ENCODE measurements at regions not wholly inside any gene's neighbourhood (a gene's known extent, or its start where the extent isn't known, plus 50 kb on each side); places are given as distances from the start of the nearest gene placed in this dataset.

DNA sequence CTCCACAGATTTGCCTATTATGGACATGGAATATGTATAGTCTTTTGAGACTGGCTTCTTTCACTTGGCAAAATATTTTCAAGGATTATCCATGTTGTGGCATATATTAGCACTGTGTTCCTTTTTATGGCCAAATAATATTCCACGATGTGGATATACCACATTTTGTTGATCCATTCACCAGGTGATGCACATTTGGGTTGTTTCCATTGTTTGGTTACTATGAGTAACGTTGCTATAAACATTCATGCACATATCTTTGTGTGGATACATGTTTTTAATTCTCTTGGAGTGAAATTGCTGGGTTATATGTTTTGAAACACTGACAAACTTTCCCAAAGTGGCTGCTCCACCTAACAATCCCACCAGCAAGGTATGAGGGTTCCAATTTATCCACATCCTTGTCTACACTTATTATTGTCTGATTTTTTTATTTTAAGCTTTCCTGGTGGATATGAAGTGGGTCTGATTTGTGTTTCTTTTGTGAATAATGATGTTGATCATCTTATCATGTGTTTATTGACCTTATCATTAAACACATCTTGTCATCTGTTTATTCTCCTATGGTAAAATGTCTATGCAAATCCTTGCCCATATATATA lies 116.2 kb upstream of the FRMD6 start:
- TF ChIP-seq POLR2A (IDR thresholded peaks at IDR 0.05; ENCODE audit: low read depth, low read length) (no peak), SPI1 (IDR thresholded peaks at IDR 0.05; ENCODE audit: low read depth, low read length) (no peak), POLR2AphosphoS5 (IDR thresholded peaks at IDR 0.05; ENCODE audit: low read depth, low read length) (no peak), POU2F2 (IDR thresholded peaks at IDR 0.05; ENCODE audit: low read depth, low read length) (no peak), PAX5 (IDR thresholded peaks at IDR 0.05; ENCODE audit: insufficient read depth, low read length, severe bottlenecking) (no peak), TAF1 (IDR thresholded peaks at IDR 0.05; ENCODE audit: low read depth, low read length) (no peak)
- no peak for FAIRE-seq
- DNase-seq (ENCODE audit: insufficient read length, low spot score): no peak

DNA sequence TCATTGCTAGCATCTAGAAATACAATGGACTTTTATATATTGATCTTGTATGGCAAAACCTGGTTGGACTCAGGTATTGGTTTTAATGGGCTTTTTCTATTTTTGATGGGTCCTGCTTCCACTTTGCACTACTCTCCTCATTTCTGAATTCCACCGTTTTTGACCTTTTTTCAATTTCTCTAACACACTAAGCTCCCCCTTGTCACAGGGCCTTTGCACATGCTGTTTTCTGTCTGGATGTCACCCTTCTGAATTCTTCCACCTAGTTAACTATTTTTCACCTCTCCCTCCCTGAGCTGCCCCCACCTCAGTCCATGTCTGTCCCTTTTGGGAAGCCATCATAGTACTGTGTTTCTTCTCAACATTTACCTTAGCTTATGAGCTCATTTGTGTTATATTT lies 112.7 kb upstream of the FRMD6 start:
- DNase-seq (ENCODE audit: insufficient read length, low spot score) (no peak), FAIRE-seq (no peak)
- TF ChIP-seq POU2F2 (IDR thresholded peaks at IDR 0.05; ENCODE audit: low read depth, low read length) (no peak), PAX5 (IDR thresholded peaks at IDR 0.05; ENCODE audit: insufficient read depth, low read length, severe bottlenecking) (no peak), TAF1 (IDR thresholded peaks at IDR 0.05; ENCODE audit: low read depth, low read length) (no peak), SPI1 (IDR thresholded peaks at IDR 0.05; ENCODE audit: low read depth, low read length) (no peak), POLR2A (IDR thresholded peaks at IDR 0.05; ENCODE audit: low read depth, low read length) (no peak), POLR2AphosphoS5 (IDR thresholded peaks at IDR 0.05; ENCODE audit: low read depth, low read length) (no peak)

DNA sequence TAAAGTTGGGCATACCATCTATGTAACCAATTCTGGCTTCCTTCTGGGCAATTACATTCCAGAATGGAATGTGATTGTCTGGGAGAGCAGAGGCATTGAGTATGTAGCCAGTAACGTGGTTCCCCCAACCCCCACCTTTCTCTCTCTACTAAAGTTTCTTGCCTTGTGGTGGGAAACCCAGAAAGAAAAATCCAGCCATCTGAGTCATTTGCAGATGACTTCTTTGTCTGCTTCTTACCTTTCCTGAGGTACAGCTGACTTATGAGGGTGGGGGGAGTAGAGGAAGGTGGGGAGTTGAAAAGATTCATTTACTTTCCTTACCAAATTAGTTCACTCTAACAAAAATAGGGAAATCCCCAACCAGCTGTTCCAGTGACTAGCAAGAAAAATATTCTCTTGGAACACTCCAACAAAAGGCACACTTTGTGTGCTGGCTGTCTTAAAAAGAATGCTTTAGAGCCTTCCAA lies 112.1 kb upstream of the FRMD6 start:
- no peak for FAIRE-seq

DNA sequence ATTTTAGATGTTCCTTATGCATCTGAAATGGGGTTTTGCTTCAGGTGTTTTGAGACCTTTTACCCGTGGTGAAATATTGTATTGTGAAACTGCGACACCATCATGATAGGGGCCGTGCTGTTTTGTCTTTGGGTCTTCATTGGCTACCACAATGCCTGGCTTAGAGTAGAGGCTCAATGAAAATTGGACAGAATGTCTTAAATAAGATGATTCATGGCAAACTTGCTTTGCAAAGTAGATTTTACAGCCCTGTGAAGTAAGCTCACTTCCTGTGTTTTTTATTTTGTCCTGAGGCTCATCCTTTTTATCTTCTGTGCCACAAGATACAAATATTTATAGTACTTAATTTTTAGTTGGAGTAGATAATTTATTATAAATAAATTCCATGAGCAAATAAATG lies 111.3 kb upstream of the FRMD6 start:
- TF ChIP-seq PAX5 (IDR thresholded peaks at IDR 0.05; ENCODE audit: insufficient read depth, low read length, severe bottlenecking): no peak
- TF ChIP-seq POLR2AphosphoS5 (IDR thresholded peaks at IDR 0.05; ENCODE audit: low read depth, low read length): no peak
- no peak for TF ChIP-seq SPI1 (IDR thresholded peaks at IDR 0.05; ENCODE audit: low read depth, low read length)
- TF ChIP-seq TAF1 (IDR thresholded peaks at IDR 0.05; ENCODE audit: low read depth, low read length): no peak
- TF ChIP-seq POU2F2 (IDR thresholded peaks at IDR 0.05; ENCODE audit: low read depth, low read length): no peak
- no peak for TF ChIP-seq POLR2A (IDR thresholded peaks at IDR 0.05; ENCODE audit: low read depth, low read length)
- FAIRE-seq (no peak), DNase-seq (ENCODE audit: insufficient read length, low spot score) (no peak)

More for the DNA sequence above, 112.1 kb upstream of the FRMD6 start:
- no peak for DNase-seq (ENCODE audit: insufficient read length, low spot score)
- TF ChIP-seq POLR2AphosphoS5 (IDR thresholded peaks at IDR 0.05; ENCODE audit: low read depth, low read length) (no peak), TAF1 (IDR thresholded peaks at IDR 0.05; ENCODE audit: low read depth, low read length) (no peak), POU2F2 (IDR thresholded peaks at IDR 0.05; ENCODE audit: low read depth, low read length) (no peak), SPI1 (IDR thresholded peaks at IDR 0.05; ENCODE audit: low read depth, low read length) (no peak), POLR2A (IDR thresholded peaks at IDR 0.05; ENCODE audit: low read depth, low read length) (no peak), PAX5 (IDR thresholded peaks at IDR 0.05; ENCODE audit: insufficient read depth, low read length, severe bottlenecking) (no peak)

DNA sequence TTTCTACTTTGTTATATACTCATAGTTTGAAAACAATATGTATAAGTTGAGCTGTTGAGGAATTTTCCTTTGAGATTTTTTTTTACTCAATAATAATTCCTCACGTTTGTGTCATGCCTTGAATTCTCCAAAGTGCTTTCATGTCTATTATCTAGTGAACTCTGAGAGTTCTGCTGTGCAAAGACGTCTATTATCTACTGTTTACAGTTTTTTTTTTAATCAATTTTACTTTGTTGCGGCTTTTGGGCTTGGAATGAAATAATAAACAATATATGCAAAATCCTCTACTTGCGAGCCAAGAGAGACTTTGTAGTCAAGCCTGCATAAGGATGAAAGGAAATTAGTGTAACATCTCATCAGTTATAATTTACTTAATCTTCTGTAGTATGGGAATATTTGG lies 107.2 kb upstream of the FRMD6 start:
- no peak for DNase-seq (ENCODE audit: insufficient read length, low spot score)
- no peak for FAIRE-seq
- TF ChIP-seq POLR2AphosphoS5 (IDR thresholded peaks at IDR 0.05; ENCODE audit: low read depth, low read length) (no peak), POU2F2 (IDR thresholded peaks at IDR 0.05; ENCODE audit: low read depth, low read length) (no peak), SPI1 (IDR thresholded peaks at IDR 0.05; ENCODE audit: low read depth, low read length) (no peak), PAX5 (IDR thresholded peaks at IDR 0.05; ENCODE audit: insufficient read depth, low read length, severe bottlenecking) (no peak), TAF1 (IDR thresholded peaks at IDR 0.05; ENCODE audit: low read depth, low read length) (no peak), POLR2A (IDR thresholded peaks at IDR 0.05; ENCODE audit: low read depth, low read length) (no peak)

DNA sequence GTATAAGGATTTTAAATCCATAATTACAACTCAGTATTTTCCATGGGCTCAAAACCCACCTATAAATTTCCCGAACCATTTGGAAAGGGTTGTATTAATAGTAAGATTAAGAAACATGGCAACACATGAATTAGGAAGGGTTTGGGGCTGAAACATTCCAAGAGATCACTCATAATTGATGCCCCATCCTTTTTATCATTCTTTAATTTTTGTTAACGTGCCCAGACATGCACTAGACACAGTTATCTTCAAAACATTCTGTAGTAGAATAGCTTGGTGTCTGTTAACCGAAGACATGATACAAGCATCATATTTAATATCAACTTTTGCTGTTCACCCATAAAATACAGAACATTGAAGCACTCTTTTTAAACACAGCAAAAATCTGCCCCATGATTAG lies 106.8 kb upstream of the FRMD6 start:
- FAIRE-seq: no peak
- TF ChIP-seq POLR2A (IDR thresholded peaks at IDR 0.05; ENCODE audit: low read depth, low read length): no peak
- TF ChIP-seq POU2F2 (IDR thresholded peaks at IDR 0.05; ENCODE audit: low read depth, low read length): no peak
- TF ChIP-seq PAX5 (IDR thresholded peaks at IDR 0.05; ENCODE audit: insufficient read depth, low read length, severe bottlenecking): no peak
- TF ChIP-seq POLR2AphosphoS5 (IDR thresholded peaks at IDR 0.05; ENCODE audit: low read depth, low read length): no peak
- no peak for TF ChIP-seq TAF1 (IDR thresholded peaks at IDR 0.05; ENCODE audit: low read depth, low read length)
- TF ChIP-seq SPI1 (IDR thresholded peaks at IDR 0.05; ENCODE audit: low read depth, low read length): no peak
- no peak for DNase-seq (ENCODE audit: insufficient read length, low spot score)

DNA sequence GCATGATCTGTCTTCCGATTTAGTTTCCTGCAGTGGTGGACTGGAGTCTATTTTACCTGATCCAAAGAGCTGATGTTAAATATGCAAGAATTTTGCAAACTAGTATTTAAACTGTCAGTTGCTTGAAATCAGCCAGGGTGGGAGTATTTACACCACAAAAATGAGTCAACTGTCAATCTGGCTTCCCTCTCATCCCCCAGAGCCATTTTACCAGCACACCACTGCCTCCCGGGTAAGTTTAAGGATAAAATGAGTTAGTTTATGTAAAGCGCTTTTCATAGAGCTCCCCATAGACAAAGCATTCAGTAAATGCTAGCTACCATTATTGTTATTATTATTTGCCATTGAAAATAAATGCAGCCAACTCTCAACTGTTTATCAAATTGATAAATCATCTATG lies 106.3 kb upstream of the FRMD6 start:
- TF ChIP-seq PAX5 (IDR thresholded peaks at IDR 0.05; ENCODE audit: insufficient read depth, low read length, severe bottlenecking) (no peak), POU2F2 (IDR thresholded peaks at IDR 0.05; ENCODE audit: low read depth, low read length) (no peak), TAF1 (IDR thresholded peaks at IDR 0.05; ENCODE audit: low read depth, low read length) (no peak), SPI1 (IDR thresholded peaks at IDR 0.05; ENCODE audit: low read depth, low read length) (no peak)
- DNase-seq (ENCODE audit: insufficient read length, low spot score): no peak
- no peak for FAIRE-seq

DNA sequence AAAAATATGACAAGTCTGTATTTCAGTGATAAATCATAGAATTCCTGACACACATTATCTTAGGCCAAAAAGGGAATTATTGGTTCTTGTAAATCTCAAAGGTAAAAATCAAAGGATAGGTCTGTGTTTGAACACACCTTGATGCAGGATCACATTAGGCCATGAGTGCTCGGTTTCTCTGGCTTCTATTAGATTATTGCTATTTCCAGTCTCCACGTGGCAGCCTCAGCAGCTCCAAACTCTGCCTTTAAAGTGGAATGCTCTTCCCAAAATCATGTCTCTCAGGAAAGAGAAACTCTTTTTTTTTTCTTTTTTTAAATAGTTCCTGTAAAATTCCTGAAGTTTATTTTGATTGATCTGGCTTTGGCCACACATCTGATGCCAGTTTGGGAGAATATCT lies 105.6 kb upstream of the FRMD6 start:
- TF ChIP-seq POLR2A (IDR thresholded peaks at IDR 0.05; ENCODE audit: low read depth, low read length): no peak
- no peak for TF ChIP-seq POU2F2 (IDR thresholded peaks at IDR 0.05; ENCODE audit: low read depth, low read length)
- no peak for TF ChIP-seq PAX5 (IDR thresholded peaks at IDR 0.05; ENCODE audit: insufficient read depth, low read length, severe bottlenecking)
- no peak for TF ChIP-seq POLR2AphosphoS5 (IDR thresholded peaks at IDR 0.05; ENCODE audit: low read depth, low read length)
- no peak for TF ChIP-seq TAF1 (IDR thresholded peaks at IDR 0.05; ENCODE audit: low read depth, low read length)
- TF ChIP-seq SPI1 (IDR thresholded peaks at IDR 0.05; ENCODE audit: low read depth, low read length): no peak
- no peak for FAIRE-seq

DNA sequence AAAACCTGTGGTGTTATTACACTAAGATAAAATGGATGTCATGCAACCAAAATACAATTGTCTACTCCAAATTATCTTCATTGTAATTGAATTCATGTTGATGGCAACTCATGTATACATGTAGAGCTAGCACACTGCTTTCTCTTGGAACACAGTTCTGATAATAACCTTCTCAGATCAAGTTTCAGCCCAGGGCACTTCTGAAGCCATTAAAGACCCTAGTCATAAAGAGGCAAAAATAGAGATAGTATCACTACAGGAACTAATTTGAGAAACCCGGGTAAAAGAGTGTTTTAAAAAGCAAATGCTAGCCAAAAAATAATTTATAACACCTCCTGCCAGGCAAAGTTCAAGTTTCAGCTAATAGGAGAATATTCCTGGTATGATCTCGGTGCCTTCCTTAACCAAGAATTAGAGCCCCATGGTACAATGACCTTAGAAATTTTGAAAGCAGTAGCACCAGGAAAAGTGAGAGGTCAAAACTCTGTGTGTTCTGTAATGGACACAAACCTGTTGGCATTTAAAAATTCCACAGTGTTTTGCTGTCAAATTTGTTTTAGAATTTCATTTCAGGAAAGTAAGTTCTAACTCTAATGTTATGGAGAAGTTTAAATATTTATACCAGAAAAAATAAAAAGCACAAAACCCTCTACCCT lies 105.0 kb upstream of the FRMD6 start:
- DNase-seq (ENCODE audit: insufficient read length, low spot score) (no peak), FAIRE-seq (no peak)
- TF ChIP-seq POLR2A (IDR thresholded peaks at IDR 0.05; ENCODE audit: low read depth, low read length) (no peak), POU2F2 (IDR thresholded peaks at IDR 0.05; ENCODE audit: low read depth, low read length) (no peak), SPI1 (IDR thresholded peaks at IDR 0.05; ENCODE audit: low read depth, low read length) (no peak)

More for the DNA sequence above, 105.6 kb upstream of the FRMD6 start:
- DNase-seq (ENCODE audit: insufficient read length, low spot score): no peak

Data from GM12891 (cell line).